K562 (cell line): ENCODE measurements at regions not wholly inside any gene's neighbourhood (a gene's known extent, or its start where the extent isn't known, plus 50 kb on each side); places are given as distances from the start of the nearest gene placed in this dataset.

Source experiments
- EZH2 ChIP-seq: IDR thresholded peaks from 2 replicates; pipeline ENCODE4 v1.6.1; 2012; ENCODE audit warnings: low read depth, mild to moderate bottlenecking, inconsistent platforms, low read length, borderline replicate concordance
- KDM2B ChIP-seq: fragments of 250-450 bp; sonication (Bioruptor Pico); IDR thresholded peaks from 2 replicates; pipeline ENCODE4 v1.8.0; 2021; ENCODE audit warnings: mild to moderate bottlenecking, moderate library complexity
- NCOA1 ChIP-seq: fragments of 450-650 bp; IDR thresholded peaks from 2 replicates; pipeline ENCODE4 v1.6.1; 2016; ENCODE audit warnings: low read depth
- NFE2 ChIP-seq: IDR thresholded peaks from 2 replicates; pipeline ENCODE4 v1.6.1; 2014; ENCODE audit warnings: antibody characterized with exemption, low read depth
- NFIC ChIP-seq: fragments of 450-650 bp; IDR thresholded peaks from 2 replicates; pipeline ENCODE4 v1.6.1; 2017; ENCODE audit warnings: mild to moderate bottlenecking, inconsistent platforms
- TF ChIP-seq, protein P1 (sequence below), 3 experiments: IDR thresholded peaks in 2 of 3; conservative IDR thresholded peaks in 1 of 3; 2 replicates each; pipeline ENCODE4 v1.5.1; 2011 to 2012; ENCODE audit warnings: low read length in 3 of 3, mild to moderate bottlenecking in 3 of 3, control low read depth in 2 of 3, improper control_type of control experiment in 1 of 3, inconsistent platforms in 1 of 3, low read depth in 1 of 3, mixed read lengths in 1 of 3, moderate library complexity in 1 of 3; ENCODE audit not compliant: insufficient read depth in 2 of 3
- TF ChIP-seq, protein P2 (sequence below): sonication (generic); formaldehyde crosslinking; IDR thresholded peaks from 2 replicates; pipeline ENCODE4 v1.8.0; 2023; ENCODE audit warnings: mild to moderate bottlenecking, missing genetic modification reagents
- TF ChIP-seq, protein P3 (sequence below): sonication (generic); IDR thresholded peaks from 2 replicates; pipeline ENCODE4 v1.6.1; 2016

DNA sequence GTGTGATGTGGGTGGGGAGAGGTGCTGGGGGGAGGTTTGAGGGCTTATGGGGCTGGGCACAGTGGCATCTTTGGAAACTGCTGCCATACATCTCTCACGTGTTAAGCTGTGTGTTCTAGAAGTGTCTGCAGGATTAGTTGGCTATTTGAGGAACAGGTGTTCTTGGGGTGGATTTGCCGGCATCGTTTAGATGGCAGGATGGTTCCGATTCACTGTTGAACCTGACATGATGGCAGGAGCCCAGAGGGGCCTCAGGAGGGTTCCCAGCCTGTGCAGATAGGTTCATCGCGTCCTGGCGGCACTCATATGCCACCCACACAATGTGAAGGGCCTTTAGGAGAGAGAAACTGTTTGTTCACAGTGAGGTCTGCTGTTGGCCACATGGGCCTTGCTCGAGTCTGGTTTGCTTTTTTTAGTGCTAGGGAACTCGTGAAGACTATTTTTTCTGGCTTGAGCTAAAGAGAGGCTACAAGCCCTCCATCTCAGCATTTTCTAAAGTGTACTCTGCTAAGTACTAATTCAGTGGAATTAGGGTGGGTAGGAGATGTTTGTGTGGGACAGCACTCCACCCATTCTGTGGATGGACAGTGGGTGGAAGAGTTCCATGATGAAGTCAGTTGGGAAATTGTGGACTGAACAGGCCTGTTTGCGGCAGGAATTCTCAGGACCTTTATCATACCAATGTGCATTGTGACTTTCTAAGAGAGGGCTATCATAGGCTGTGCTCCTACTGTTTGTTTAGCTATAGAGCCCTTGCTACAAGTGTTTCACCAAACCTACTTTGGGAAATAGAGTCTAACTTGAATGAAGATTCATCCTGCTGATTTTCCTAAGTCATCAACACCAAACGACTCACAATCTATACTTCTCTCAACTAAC, 55.4 kb upstream of the PLET1 start:
- no peak for TF ChIP-seq EZH2
- TF ChIP-seq, protein P1, sequence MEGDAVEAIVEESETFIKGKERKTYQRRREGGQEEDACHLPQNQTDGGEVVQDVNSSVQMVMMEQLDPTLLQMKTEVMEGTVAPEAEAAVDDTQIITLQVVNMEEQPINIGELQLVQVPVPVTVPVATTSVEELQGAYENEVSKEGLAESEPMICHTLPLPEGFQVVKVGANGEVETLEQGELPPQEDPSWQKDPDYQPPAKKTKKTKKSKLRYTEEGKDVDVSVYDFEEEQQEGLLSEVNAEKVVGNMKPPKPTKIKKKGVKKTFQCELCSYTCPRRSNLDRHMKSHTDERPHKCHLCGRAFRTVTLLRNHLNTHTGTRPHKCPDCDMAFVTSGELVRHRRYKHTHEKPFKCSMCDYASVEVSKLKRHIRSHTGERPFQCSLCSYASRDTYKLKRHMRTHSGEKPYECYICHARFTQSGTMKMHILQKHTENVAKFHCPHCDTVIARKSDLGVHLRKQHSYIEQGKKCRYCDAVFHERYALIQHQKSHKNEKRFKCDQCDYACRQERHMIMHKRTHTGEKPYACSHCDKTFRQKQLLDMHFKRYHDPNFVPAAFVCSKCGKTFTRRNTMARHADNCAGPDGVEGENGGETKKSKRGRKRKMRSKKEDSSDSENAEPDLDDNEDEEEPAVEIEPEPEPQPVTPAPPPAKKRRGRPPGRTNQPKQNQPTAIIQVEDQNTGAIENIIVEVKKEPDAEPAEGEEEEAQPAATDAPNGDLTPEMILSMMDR (IDR thresholded peaks at IDR 0.05 in 2 of 3, conservative IDR thresholded peaks at IDR 0.05 in 1 of 3; ENCODE audit: insufficient read depth in 2 of 3, low read depth in 1 of 3, low read length in 3 of 3), result no peak
- TF ChIP-seq, protein P2, sequence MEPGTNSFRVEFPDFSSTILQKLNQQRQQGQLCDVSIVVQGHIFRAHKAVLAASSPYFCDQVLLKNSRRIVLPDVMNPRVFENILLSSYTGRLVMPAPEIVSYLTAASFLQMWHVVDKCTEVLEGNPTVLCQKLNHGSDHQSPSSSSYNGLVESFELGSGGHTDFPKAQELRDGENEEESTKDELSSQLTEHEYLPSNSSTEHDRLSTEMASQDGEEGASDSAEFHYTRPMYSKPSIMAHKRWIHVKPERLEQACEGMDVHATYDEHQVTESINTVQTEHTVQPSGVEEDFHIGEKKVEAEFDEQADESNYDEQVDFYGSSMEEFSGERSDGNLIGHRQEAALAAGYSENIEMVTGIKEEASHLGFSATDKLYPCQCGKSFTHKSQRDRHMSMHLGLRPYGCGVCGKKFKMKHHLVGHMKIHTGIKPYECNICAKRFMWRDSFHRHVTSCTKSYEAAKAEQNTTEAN (CRISPR knock-in tag), result no peak
- TF ChIP-seq NFIC, result no peak
- TF ChIP-seq, protein P3, sequence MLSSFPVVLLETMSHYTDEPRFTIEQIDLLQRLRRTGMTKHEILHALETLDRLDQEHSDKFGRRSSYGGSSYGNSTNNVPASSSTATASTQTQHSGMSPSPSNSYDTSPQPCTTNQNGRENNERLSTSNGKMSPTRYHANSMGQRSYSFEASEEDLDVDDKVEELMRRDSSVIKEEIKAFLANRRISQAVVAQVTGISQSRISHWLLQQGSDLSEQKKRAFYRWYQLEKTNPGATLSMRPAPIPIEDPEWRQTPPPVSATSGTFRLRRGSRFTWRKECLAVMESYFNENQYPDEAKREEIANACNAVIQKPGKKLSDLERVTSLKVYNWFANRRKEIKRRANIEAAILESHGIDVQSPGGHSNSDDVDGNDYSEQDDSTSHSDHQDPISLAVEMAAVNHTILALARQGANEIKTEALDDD, result no peak
- TF ChIP-seq NCOA1, result no peak
- no peak for TF ChIP-seq KDM2B
- TF ChIP-seq NFE2, result no peak
